ENCODE measurements at regions not wholly inside any gene's neighbourhood (a gene's known extent, or its start where the extent isn't known, plus 50 kb on each side); places are given as distances from the start of the nearest gene placed in this dataset.
A peak's percentile ranks its signal among the peaks of the same experiment; 100 is the strongest.
"Not testable (repeated sequence)": the region's sequence is repeated elsewhere in the genome, so short reads cannot be mapped to it uniquely, and the experiment has no call there.

- DNase-seq (ENCODE audit: low spot score) = no peak
Observed at GRCh38 chr13:66152596-66152995, 1077.5 kb downstream of the PCDH9 start.

- not testable (repeated sequence) for DNase-seq (ENCODE audit: low spot score)
Observed at GRCh38 chr13:66144357-66144756, 1085.8 kb downstream of the PCDH9 start.

- DNase-seq (ENCODE audit: low spot score) = no peak
Observed at GRCh38 chr13:66139701-66140100, 1090.4 kb downstream of the PCDH9 start.

- peak; percentile 8 for DNase-seq (ENCODE audit: low spot score)
Observed at GRCh38 chr13:66139250-66139649, 1090.9 kb downstream of the PCDH9 start.

- no peak for DNase-seq (ENCODE audit: low spot score)
Observed at GRCh38 chr13:66138172-66138811, 1091.8 kb downstream of the PCDH9 start.

GRCh38 chr13:66137384-66137783 lies 1092.8 kb downstream of the PCDH9 start:
- DNase-seq (ENCODE audit: low spot score) = no peak

- DNase-seq (ENCODE audit: low spot score) = no peak
Observed at GRCh38 chr13:66128692-66129269, 1101.4 kb downstream of the PCDH9 start.

GRCh38 chr13:66128201-66128600 lies 1101.9 kb downstream of the PCDH9 start:
- DNase-seq (ENCODE audit: low spot score) = no peak

- no peak for DNase-seq (ENCODE audit: low spot score)
Observed at GRCh38 chr13:66117563-66117962, 1112.6 kb downstream of the PCDH9 start.

- DNase-seq (ENCODE audit: low spot score) = no peak
Observed at GRCh38 chr13:66113882-66114526, 1116.1 kb downstream of the PCDH9 start.

GRCh38 chr13:66111628-66112027 lies 1118.5 kb downstream of the PCDH9 start:
- no peak for DNase-seq (ENCODE audit: low spot score)

GRCh38 chr13:66106246-66106645 lies 1123.9 kb downstream of the PCDH9 start:
- DNase-seq (ENCODE audit: low spot score) = no peak

GRCh38 chr13:66102864-66103263 lies 1127.3 kb downstream of the PCDH9 start:
- DNase-seq (ENCODE audit: low spot score) = no peak

GRCh38 chr13:66099825-66100224 lies 1130.3 kb downstream of the PCDH9 start:
- no peak for DNase-seq (ENCODE audit: low spot score)

- DNase-seq (ENCODE audit: low spot score) = no peak
Observed at GRCh38 chr13:66098931-66099628, 1131.1 kb downstream of the PCDH9 start.

GRCh38 chr13:66089711-66090110 lies 1140.4 kb downstream of the PCDH9 start:
- no peak for DNase-seq (ENCODE audit: low spot score)

GRCh38 chr13:66087269-66087710 lies 1142.8 kb downstream of the PCDH9 start:
- DNase-seq (ENCODE audit: low spot score) = no peak

GRCh38 chr13:66077132-66077689 lies 1152.9 kb downstream of the PCDH9 start:
- DNase-seq (ENCODE audit: low spot score) = no peak

- DNase-seq (ENCODE audit: low spot score) = no peak
Observed at GRCh38 chr13:66076417-66076816, 1153.7 kb downstream of the PCDH9 start.

- no peak for DNase-seq (ENCODE audit: low spot score)
Observed at GRCh38 chr13:66074018-66074615, 1156.0 kb downstream of the PCDH9 start.

GRCh38 chr13:66072097-66072496 lies 1158.0 kb downstream of the PCDH9 start:
- not testable (repeated sequence) for DNase-seq (ENCODE audit: low spot score)

GRCh38 chr13:66071608-66072007 lies 1158.5 kb downstream of the PCDH9 start:
- DNase-seq (ENCODE audit: low spot score) = no peak

All from HT-29 (cell line).